NCI-H2107 treated with DMSO at 0.1 percent for 48 hours (cell line): ENCODE measurements at regions not wholly inside any gene's neighbourhood (a gene's known extent, or its start where the extent isn't known, plus 50 kb on each side); places are given as distances from the start of the nearest gene placed in this dataset.
"Not testable (repeated sequence)": the region's sequence is repeated elsewhere in the genome, so short reads cannot be mapped to it uniquely, and the experiment has no call there.

Experiments
- DNase-seq: peaks from one replicate; lab custom pipeline; 2025; ENCODE audit not compliant: unreplicated experiment; lab: John Stamatoyannopoulos, UW

GRCh38 chr3:147160984-147161383, 245.4 kb downstream of the ZIC4 start:
- DNase-seq = no peak

DNA sequence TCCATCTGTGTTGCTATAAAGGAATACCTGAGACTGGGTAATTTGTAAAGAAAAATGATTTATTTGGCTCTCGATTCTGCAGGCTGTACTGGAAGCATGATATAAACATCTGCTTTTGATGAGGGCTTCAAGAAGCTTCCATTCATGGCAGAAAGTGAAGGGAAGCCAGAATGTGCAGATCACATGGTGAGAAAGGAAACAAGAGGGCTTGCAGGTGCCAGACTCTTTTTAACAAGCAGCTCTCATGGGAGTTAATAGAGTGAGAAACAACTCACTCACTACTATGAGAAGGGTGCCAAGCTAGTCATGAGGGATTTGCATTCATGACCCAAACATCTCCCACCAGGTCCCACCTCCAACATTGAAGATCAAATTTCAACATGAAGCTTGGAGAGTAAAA, 247.2 kb downstream of the ZIC4 start:
- DNase-seq = no peak

- no peak for DNase-seq
Observed at GRCh38 chr3:147157631-147158030, 248.7 kb downstream of the ZIC4 start.

DNA sequence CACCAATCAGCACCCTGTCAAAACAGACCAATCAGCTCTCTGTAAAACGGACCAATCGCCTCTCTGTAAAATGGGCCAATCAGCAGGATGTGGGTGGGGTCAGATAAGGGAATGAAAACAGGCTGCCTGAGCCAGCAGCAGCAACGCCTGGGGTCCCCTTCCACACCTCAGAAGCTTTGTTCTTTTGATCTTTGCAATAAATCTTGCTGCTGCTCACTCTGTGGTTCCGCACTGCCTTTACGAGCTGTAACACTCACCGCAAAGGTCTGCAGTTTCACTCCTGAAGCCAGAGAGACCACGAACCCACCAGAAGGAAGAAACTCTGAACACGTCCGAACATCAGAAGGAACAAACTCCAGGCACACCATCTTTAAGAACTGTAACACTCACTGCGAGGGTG, 251.4 kb downstream of the ZIC4 start:
- not testable (repeated sequence) for DNase-seq

- DNase-seq = no peak
Observed at GRCh38 chr3:147153830-147154539, 252.4 kb downstream of the ZIC4 start.

- no peak for DNase-seq
Observed at GRCh38 chr3:147152476-147152875, 253.9 kb downstream of the ZIC4 start.

DNA sequence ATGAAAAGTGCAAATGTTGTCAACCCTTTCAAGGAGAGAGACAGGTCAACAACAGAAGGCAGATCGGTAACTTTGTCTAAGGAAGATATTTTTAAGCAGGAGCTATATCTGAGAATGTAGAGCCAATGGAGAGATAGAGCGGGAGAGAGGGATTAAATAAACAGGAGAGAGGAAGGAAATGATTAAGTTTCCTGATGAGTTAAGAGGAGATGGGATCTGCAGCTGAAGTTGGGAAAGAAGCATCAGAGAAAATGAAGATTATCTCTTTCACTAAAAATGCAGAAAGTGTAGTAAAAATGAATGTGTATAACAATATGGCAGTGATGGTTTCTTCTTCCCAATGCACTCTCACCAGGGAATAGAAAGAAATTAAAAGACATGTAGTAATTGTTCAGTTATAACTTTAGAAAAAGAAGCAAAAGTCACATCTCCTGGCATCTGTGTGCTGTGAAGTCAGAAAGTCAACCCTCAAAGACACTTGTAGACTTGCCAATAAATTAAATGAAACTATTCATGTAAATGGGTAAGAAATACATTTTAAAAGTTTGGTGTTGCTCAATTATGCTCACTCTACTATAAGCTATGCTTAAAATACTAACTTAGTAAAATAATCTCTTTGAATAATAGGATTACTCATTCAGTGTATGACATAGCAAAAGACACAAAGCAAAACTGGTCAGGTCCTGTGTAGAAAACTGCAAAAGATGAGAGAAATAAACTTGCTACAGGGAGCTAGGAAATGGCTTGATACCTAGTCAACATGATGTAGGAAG, 264.6 kb downstream of the ZIC4 start:
- DNase-seq = no peak

DNA sequence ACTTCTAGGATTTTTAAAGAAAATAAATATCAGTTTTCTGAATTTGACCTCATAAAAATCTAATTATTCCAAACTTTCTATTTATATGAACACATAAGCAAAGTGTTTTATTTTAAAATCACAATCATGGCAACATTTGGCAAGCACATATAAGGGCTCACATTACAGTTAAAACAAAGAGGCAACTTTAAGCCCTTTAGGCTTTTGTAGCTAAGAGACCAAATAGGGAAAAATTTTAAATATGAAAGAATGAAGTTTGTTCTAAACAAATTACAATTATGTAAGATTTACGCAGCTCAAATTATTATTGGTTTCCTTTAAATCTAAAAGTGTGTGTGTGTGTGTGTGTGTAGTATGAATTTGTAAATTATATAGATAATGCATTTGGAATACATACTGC, 267.0 kb downstream of the ZIC4 start:
- DNase-seq = no peak

GRCh38 chr3:147132168-147132567, 274.2 kb downstream of the ZIC4 start:
- DNase-seq = no peak

- DNase-seq = no peak
Observed at GRCh38 chr3:147130461-147130860, 275.9 kb downstream of the ZIC4 start.

GRCh38 chr3:147129665-147130064, 276.7 kb downstream of the ZIC4 start:
- no peak for DNase-seq

DNA sequence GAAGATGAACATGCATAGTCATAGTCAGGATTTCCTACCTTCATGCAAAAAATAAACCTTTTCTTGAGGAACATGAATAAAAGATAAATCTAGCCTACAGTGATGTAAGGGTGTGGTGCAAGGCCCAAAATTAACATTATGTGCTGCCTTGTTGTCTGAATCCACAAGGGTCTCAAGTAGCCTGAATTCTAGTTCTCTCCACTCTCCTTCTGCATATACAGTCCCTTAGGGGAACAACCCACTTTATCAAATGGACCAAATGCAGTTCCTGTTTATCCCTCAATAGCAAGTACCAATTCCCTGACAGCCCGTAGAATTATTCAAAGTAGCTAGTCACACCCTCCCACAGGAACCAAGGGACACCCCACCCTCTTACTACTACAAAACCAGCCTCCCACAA, 284.0 kb downstream of the ZIC4 start:
- DNase-seq = no peak

DNA sequence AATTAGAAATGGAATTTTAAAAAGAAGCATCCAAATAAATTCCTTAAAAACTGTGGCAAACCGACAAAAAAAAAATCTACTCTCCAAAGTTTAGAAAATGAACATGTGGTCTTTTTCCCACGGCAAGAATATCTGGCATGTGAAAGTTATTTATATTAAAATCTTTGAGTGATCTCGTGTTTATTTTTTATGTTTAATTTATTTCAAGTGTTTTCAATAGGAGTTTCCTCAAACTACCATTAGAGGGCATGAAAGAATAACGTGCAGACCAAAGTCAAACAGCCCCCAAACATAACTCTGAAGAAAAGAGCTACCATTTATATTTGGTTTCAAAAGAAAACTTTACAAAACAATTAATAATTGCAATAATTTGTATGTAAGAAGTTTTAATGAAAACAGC, 286.4 kb downstream of the ZIC4 start:
- peak; percentile 9 for DNase-seq

DNA sequence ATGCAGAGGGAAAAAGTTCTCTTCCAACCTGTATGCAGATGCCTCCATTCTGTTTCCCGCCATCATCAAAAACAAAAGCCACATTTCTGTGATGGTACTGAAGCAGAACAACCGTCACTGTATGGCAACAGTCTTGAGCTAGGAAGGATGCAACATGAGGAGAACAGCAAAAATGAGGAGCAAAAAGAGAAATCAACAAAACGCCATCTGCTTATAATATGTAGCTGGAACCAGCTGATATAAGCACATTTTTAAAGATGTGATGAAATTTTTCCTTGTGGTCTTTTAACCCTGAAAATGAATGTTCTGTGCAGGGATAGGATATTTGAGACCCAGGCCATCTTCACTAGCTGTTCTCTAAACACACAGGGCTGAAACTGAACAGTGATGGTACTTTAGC, 287.0 kb downstream of the ZIC4 start:
- no peak for DNase-seq

- no peak for DNase-seq
Observed at GRCh38 chr3:147118611-147119010, 287.7 kb downstream of the ZIC4 start.

DNA sequence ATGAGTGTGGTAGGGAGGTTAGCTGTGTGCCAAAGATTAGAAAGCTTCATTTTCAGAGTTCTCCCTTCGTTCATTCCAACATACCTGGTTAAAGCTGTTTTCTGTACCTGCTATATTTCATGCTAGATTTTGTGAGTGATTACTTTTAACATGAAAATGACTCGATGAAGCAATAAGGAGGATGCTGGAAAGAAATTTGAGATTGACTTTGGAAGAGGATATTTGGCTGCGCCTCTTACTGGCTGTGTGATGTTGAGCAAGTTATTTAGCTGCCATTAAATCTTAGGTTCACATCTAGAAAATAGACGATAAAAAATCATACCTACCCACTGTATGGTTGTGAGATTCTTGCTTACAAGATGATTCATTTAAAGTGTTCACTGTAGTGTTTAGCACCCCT, 288.7 kb downstream of the ZIC4 start:
- DNase-seq = no peak

DNA sequence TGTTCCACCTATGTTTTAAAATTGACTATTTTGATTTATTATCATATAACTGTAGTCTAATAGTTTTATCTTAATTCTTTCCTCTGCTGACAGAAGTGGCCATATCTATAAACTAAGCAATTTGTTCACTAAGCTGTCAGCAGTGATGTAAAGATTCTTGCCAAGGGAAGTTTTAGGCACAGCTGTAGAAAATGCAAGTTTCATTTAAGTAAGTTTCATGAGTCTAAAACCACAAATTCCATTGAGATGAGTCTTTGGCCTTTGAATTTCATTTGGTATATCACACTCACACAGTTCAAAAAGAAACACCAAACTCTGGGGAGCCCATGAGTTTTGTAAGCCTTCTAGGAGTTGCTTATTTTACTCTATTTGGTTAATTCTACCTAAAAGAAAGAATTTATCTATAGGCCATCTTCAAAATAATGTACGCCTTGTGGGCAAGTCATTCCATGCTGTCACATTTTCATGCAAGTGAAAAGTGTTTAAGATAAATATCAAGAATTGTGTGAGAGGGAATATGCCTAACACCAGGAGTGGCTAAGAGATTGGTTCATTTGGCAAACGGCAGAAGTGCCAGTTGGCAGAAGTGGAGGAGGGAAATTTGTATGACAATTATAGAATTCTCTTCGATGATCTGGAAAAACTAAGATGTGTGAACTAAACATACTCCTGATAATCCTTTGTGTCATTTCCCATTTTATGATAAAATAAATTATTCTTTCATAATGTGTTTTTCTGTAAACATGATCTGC, 292.9 kb downstream of the ZIC4 start:
- no peak for DNase-seq

DNA sequence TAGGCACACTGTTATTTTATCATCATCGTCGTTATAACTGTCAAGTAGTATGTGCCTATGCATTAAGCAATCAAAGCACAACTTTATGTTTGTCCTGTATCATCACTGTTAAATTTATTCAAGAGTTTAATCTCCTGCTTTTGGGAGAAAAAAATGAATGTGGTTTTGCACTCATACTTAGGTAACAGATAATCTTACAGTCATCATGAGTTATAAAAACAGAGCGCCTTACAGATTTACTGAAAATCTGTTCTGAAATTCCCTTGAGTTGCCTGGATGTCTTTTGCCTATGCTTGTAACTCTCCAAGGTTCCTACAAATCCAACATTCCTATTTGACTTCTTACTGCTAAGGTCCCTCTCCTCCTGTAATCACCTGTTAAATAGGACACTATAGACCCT, 307.3 kb downstream of the ZIC4 start:
- DNase-seq = no peak

DNA sequence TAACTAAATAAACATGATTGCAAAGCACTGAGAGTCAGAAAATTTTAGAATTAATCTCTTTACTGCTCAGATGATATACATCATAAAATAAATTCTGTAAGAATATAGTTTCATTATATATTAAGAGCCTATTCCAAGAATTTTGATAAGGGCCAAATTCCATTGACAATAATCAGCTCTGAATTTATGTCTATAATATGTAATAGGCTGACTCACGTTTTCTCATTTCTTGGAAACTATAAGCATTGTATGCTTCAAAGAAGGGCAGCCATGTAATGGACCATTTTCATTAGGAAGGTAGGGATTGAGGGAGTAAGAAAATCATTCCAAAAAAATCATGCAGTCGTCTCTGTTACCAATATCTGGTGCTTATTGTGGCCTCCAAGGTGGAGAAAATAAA, 315.9 kb downstream of the ZIC4 start:
- no peak for DNase-seq

- no peak for DNase-seq
Observed at GRCh38 chr3:147089286-147089685, 317.1 kb downstream of the ZIC4 start.

DNA sequence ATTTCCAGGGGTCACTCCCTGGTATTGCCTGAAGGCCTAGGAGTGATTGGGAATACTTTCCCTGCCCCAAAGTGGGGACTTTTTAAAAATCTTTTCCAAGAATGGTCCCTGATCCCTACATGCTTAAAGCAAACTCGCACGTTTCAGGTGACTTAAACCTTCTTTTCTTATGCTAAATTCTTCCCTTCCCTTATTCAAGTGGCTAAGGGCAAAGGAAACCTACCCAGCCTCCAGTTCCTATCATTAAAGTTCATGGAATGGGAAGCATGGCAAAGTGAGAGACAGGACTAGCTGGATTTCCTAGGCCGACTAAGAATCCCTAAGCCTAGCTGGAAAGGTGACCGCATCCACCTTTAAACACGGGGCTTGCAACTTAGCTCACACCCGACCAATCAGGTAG, 346.8 kb downstream of the ZIC4 start:
- DNase-seq = not testable (repeated sequence)

- DNase-seq = no peak
Observed at GRCh38 chr3:147049821-147050220, 356.5 kb downstream of the ZIC4 start.
